ENCODE measurements at regions not wholly inside any gene's neighbourhood (a gene's known extent, or its start where the extent isn't known, plus 50 kb on each side); places are given as distances from the start of the nearest gene placed in this dataset.

- Histone ChIP-seq H3K36me3 (ENCODE audit: insufficient read depth, low read length) (peaks cover 17% of the 10 kb centered on the region), H4K20me1 (ENCODE audit: insufficient read depth, low read length) (no peaks in the 10 kb centered on the region), H3K9ac (ENCODE audit: low read length) (no peak overlapping the region), H3F3A (ENCODE audit: insufficient read depth, low read length) (no peaks in the 10 kb centered on the region), H3K4me2 (ENCODE audit: low read length) (no peak overlapping the region), H3K27ac (ENCODE audit: low read depth, low read length, poor library complexity, severe bottlenecking) (no peak overlapping the region), H3K9me2 (ENCODE audit: low read depth, low read length) (no peaks in the 10 kb centered on the region), H2AFZ (ENCODE audit: low read length) (no peak overlapping the region), H3K27me3 (ENCODE audit: insufficient read depth, low read length) (no peaks in the 10 kb centered on the region), H3K79me2 (ENCODE audit: insufficient read depth, low read length) (no peaks in the 10 kb centered on the region; the same call in 1 of the 2 replicates), H3K4me1 (ENCODE audit: insufficient read depth, low read length, severe bottlenecking) (no peaks in the 10 kb centered on the region), H3K4me3 (ENCODE audit: low read depth, low read length, poor library complexity, severe bottlenecking) (no peak overlapping the region), H3K9me3 (ENCODE audit: low read length) (no peaks in the 10 kb centered on the region)
- TF ChIP-seq EZH2 (IDR thresholded peaks at IDR 0.05; ENCODE audit: borderline replicate concordance, low read length) = no peak
- TF ChIP-seq CTCF (IDR thresholded peaks at IDR 0.05; ENCODE audit: low read length) = no peak
Observed at GRCh38 chr14:71713451-71713850, 218.8 kb upstream of the RGS6 start.

- H3K9me2 ChIP-seq (ENCODE audit: low read depth, low read length) = no peaks in the 10 kb centered on the region
- no peaks in the 10 kb centered on the region for H3F3A ChIP-seq (ENCODE audit: insufficient read depth, low read length)
- H3K36me3 ChIP-seq (ENCODE audit: insufficient read depth, low read length) = peaks cover 15% of the 10 kb centered on the region
- no peak overlapping the region for H3K9ac ChIP-seq (ENCODE audit: low read length)
- H3K4me1 ChIP-seq (ENCODE audit: insufficient read depth, low read length, severe bottlenecking) = no peaks in the 10 kb centered on the region
- no peaks in the 10 kb centered on the region for H3K9me3 ChIP-seq (ENCODE audit: low read length)
- H3K79me2 ChIP-seq (ENCODE audit: insufficient read depth, low read length) = no peaks in the 10 kb centered on the region; the same call in 1 of the 2 replicates
- H3K4me2 ChIP-seq (ENCODE audit: low read length) = no peak overlapping the region
- no peak overlapping the region for H2AFZ ChIP-seq (ENCODE audit: low read length)
- no peak overlapping the region for H3K4me3 ChIP-seq (ENCODE audit: low read depth, low read length, poor library complexity, severe bottlenecking)
- TF ChIP-seq EZH2 (IDR thresholded peaks at IDR 0.05; ENCODE audit: borderline replicate concordance, low read length) (no peak), CTCF (IDR thresholded peaks at IDR 0.05; ENCODE audit: low read length) (no peak)
- H3K27ac ChIP-seq (ENCODE audit: low read depth, low read length, poor library complexity, severe bottlenecking) = no peak overlapping the region
- H4K20me1 ChIP-seq (ENCODE audit: insufficient read depth, low read length) = no peaks in the 10 kb centered on the region
- no peaks in the 10 kb centered on the region for H3K27me3 ChIP-seq (ENCODE audit: insufficient read depth, low read length)
Observed at GRCh38 chr14:71714225-71714624, 218.0 kb upstream of the RGS6 start.

GRCh38 chr14:71716041-71716772 is 216.0 kb upstream of the RGS6 start:
- Histone ChIP-seq H2AFZ (ENCODE audit: low read length) (no peak overlapping the region), H3K79me2 (ENCODE audit: insufficient read depth, low read length) (no peaks in the 10 kb centered on the region), H3K9me2 (ENCODE audit: low read depth, low read length) (no peaks in the 10 kb centered on the region), H3K9me3 (ENCODE audit: low read length) (no peaks in the 10 kb centered on the region), H3F3A (ENCODE audit: insufficient read depth, low read length) (no peaks in the 10 kb centered on the region), H4K20me1 (ENCODE audit: insufficient read depth, low read length) (no peaks in the 10 kb centered on the region), H3K4me1 (ENCODE audit: insufficient read depth, low read length, severe bottlenecking) (no peaks in the 10 kb centered on the region), H3K4me3 (ENCODE audit: low read depth, low read length, poor library complexity, severe bottlenecking) (no peak overlapping the region), H3K4me2 (ENCODE audit: low read length) (no peak overlapping the region), H3K27ac (ENCODE audit: low read depth, low read length, poor library complexity, severe bottlenecking) (no peak overlapping the region), H3K36me3 (ENCODE audit: insufficient read depth, low read length) (no peaks in the 10 kb centered on the region), H3K9ac (ENCODE audit: low read length) (no peak overlapping the region), H3K27me3 (ENCODE audit: insufficient read depth, low read length) (no peaks in the 10 kb centered on the region)
- TF ChIP-seq EZH2 (IDR thresholded peaks at IDR 0.05; ENCODE audit: borderline replicate concordance, low read length) (no peak), CTCF (IDR thresholded peaks at IDR 0.05; ENCODE audit: low read length) (no peak)

All from OCI-LY1 (cell line).